22Rv1 (cell line): ENCODE measurements at regions not wholly inside any gene's neighbourhood (a gene's known extent, or its start where the extent isn't known, plus 50 kb on each side); places are given as distances from the start of the nearest gene placed in this dataset.

Experiments
- ZFX ChIP-seq: fragments of 450-650 bp; IDR thresholded peaks from 2 replicates; pipeline ENCODE4 v1.6.1; 2017; ENCODE audit warnings: antibody characterized with exemption, borderline replicate concordance
- TF ChIP-seq, protein P1 (sequence below): fragments of 450-650 bp; IDR thresholded peaks from 2 replicates; pipeline ENCODE4 v1.5.1; 2017; ENCODE audit warnings: mild to moderate bottlenecking

DNA sequence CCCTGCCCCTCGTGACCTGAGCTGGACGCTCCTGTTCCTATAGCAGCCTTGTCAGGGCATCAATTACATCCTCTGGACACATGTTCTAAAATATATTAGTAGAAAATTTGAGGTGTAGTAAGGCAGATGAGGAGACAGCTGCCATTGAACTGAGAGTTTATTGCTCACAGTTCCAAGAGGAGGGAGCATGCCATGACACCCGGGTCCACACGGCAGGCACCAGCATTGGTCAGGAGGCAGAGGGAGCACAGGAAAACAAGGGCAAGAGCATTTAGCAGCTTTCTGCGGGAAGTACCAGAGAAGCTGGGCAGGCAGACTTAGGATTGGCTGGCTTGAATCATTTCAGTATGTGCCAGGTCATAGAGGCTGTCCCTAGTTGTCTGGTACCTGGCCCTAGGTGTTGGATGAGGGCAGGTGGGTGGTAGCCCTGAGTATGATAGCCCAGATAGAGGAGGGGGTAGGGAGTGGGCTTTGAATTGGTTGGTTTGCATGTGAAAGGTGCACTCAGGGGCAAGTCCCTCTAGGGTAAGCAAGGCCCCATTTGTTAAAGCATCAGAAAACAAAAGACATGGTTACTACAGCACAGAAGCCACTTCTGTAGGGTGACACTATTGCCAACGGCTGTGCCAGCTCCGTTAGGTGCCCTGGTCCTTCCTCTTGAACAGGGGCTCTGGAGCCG lies 223.6 kb upstream of the RAB4A start:
- TF ChIP-seq, protein P1, sequence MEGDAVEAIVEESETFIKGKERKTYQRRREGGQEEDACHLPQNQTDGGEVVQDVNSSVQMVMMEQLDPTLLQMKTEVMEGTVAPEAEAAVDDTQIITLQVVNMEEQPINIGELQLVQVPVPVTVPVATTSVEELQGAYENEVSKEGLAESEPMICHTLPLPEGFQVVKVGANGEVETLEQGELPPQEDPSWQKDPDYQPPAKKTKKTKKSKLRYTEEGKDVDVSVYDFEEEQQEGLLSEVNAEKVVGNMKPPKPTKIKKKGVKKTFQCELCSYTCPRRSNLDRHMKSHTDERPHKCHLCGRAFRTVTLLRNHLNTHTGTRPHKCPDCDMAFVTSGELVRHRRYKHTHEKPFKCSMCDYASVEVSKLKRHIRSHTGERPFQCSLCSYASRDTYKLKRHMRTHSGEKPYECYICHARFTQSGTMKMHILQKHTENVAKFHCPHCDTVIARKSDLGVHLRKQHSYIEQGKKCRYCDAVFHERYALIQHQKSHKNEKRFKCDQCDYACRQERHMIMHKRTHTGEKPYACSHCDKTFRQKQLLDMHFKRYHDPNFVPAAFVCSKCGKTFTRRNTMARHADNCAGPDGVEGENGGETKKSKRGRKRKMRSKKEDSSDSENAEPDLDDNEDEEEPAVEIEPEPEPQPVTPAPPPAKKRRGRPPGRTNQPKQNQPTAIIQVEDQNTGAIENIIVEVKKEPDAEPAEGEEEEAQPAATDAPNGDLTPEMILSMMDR: no peak
- no peak for TF ChIP-seq ZFX
